ENCODE measurements at regions not wholly inside any gene's neighbourhood (a gene's known extent, or its start where the extent isn't known, plus 50 kb on each side); places are given as distances from the start of the nearest gene placed in this dataset.
A peak's percentile ranks its signal among the peaks of the same experiment; 100 is the strongest.
"Not testable (repeated sequence)": the region's sequence is repeated elsewhere in the genome, so short reads cannot be mapped to it uniquely, and the experiment has no call there.

- H3K4me3 Mint-ChIP-seq = no peak overlapping the region
- DNase-seq = no peak
- H3K27me3 Mint-ChIP-seq (ENCODE audit: low read depth) = no peaks in the 10 kb centered on the region
- H3K9me3 Mint-ChIP-seq = no peaks in the 10 kb centered on the region
- CTCF ChIA-PET = interaction anchor here (2.4 kb wide), 1 partner anchor 247 kb away, joined by 14 read pairs; no protein-coding TSS in a partner anchor
- peaks cover 1% of the 10 kb centered on the region for H3K4me1 Mint-ChIP-seq (ENCODE audit: low read depth)
- intact Hi-C loops (cut with micrococcal nuclease) = loop anchor here (5.0 kb wide), 2 partner anchors 42 to 333 kb away; no protein-coding TSS in a partner anchor
- H3K27ac Mint-ChIP-seq = no peak overlapping the region
- H3K36me3 Mint-ChIP-seq (ENCODE audit: low read depth) = no peaks in the 10 kb centered on the region
These were observed 98.7 kb downstream of the PHETA1 start for GRCh38 chr12:111270239-111270638.

GRCh38 chr12:111269718-111270117, 99.2 kb downstream of the PHETA1 start:
- no peak overlapping the region for H3K4me3 Mint-ChIP-seq
- CTCF ChIA-PET = interaction anchor here (0.9 to 1.4 kb wide), 2 partner anchors 18 to 26 kb away, joined by 3 read pairs; no protein-coding TSS in a partner anchor
- H3K27ac Mint-ChIP-seq = no peak overlapping the region
- H3K9me3 Mint-ChIP-seq = no peaks in the 10 kb centered on the region
- DNase-seq = no peak
- no peaks in the 10 kb centered on the region for H3K27me3 Mint-ChIP-seq (ENCODE audit: low read depth)
- peaks cover 1% of the 10 kb centered on the region for H3K4me1 Mint-ChIP-seq (ENCODE audit: low read depth)
- H3K36me3 Mint-ChIP-seq (ENCODE audit: low read depth) = no peaks in the 10 kb centered on the region
- intact Hi-C loops (cut with micrococcal nuclease) = loop anchor here (5.0 kb wide), 2 partner anchors 43 to 332 kb away; no protein-coding TSS in a partner anchor

- Mint-ChIP-seq H3K27ac (no peak overlapping the region), H3K4me3 (no peak overlapping the region), H3K27me3 (ENCODE audit: low read depth) (no peaks in the 10 kb centered on the region), H3K4me1 (ENCODE audit: low read depth) (peaks cover 1% of the 10 kb centered on the region), H3K36me3 (ENCODE audit: low read depth) (no peaks in the 10 kb centered on the region), H3K9me3 (no peaks in the 10 kb centered on the region)
- CTCF ChIA-PET = interaction anchor here (0.6 to 3.8 kb wide), 10 partner anchors 10 to 853 kb away, joined by 3 to 19 read pairs (median 3); no protein-coding TSS in a partner anchor
- intact Hi-C loops (cut with micrococcal nuclease) = no loop called here
- DNase-seq = peak; percentile 35
These were observed 99.9 kb downstream of the PHETA1 start for GRCh38 chr12:111268738-111269572.

- intact Hi-C loops (cut with micrococcal nuclease) = no loop called here
- DNase-seq = no peak
- H3K4me1 Mint-ChIP-seq (ENCODE audit: low read depth) = no peaks in the 10 kb centered on the region
- H3K36me3 Mint-ChIP-seq (ENCODE audit: low read depth) = no peaks in the 10 kb centered on the region
- H3K4me3 Mint-ChIP-seq = no peak overlapping the region
- H3K27ac Mint-ChIP-seq = no peak overlapping the region
- no peaks in the 10 kb centered on the region for H3K27me3 Mint-ChIP-seq (ENCODE audit: low read depth)
- CTCF ChIA-PET = interaction anchor here (0.6 to 3.8 kb wide), 5 partner anchors 9 to 51 kb away, joined by 3 to 19 read pairs (median 3); no protein-coding TSS in a partner anchor
- no peaks in the 10 kb centered on the region for H3K9me3 Mint-ChIP-seq
These were observed 101.8 kb downstream of the PHETA1 start for GRCh38 chr12:111267144-111267543.

- no peak overlapping the region for H3K4me3 Mint-ChIP-seq
- no peaks in the 10 kb centered on the region for H3K9me3 Mint-ChIP-seq
- H3K27me3 Mint-ChIP-seq (ENCODE audit: low read depth) = no peaks in the 10 kb centered on the region
- intact Hi-C loops (cut with micrococcal nuclease) = no loop called here
- no peak for DNase-seq
- H3K27ac Mint-ChIP-seq = no peak overlapping the region
- no peaks in the 10 kb centered on the region for H3K4me1 Mint-ChIP-seq (ENCODE audit: low read depth)
- H3K36me3 Mint-ChIP-seq (ENCODE audit: low read depth) = no peaks in the 10 kb centered on the region
- CTCF ChIA-PET = interaction anchor here (1.0 kb wide), 1 partner anchor 12 kb away, joined by 5 read pairs; no protein-coding TSS in a partner anchor
These were observed 106.8 kb downstream of the PHETA1 start for GRCh38 chr12:111261911-111262676.

GRCh38 chr12:111260732-111261131, 108.2 kb downstream of the PHETA1 start:
- intact Hi-C loops (cut with micrococcal nuclease) = no loop called here
- H3K27ac Mint-ChIP-seq = no peak overlapping the region
- no peak for DNase-seq
- no peaks in the 10 kb centered on the region for H3K36me3 Mint-ChIP-seq (ENCODE audit: low read depth)
- H3K4me1 Mint-ChIP-seq (ENCODE audit: low read depth) = no peaks in the 10 kb centered on the region
- no peaks in the 10 kb centered on the region for H3K9me3 Mint-ChIP-seq
- H3K27me3 Mint-ChIP-seq (ENCODE audit: low read depth) = no peaks in the 10 kb centered on the region
- CTCF ChIA-PET = interaction anchor here (1.0 kb wide), 1 partner anchor 11 kb away, joined by 4 read pairs; no protein-coding TSS in a partner anchor
- no peak overlapping the region for H3K4me3 Mint-ChIP-seq

- Mint-ChIP-seq H3K9me3 (no peaks in the 10 kb centered on the region), H3K27ac (no peak overlapping the region), H3K36me3 (ENCODE audit: low read depth) (no peaks in the 10 kb centered on the region), H3K4me3 (no peak overlapping the region), H3K27me3 (ENCODE audit: low read depth) (no peaks in the 10 kb centered on the region), H3K4me1 (ENCODE audit: low read depth) (no peaks in the 10 kb centered on the region)
- no peak for DNase-seq
- CTCF ChIA-PET = interaction anchor here (0.6 to 1.7 kb wide), 4 partner anchors 14 to 53 kb away, joined by 3 to 4 read pairs (median 4); no protein-coding TSS in a partner anchor
- intact Hi-C loops (cut with micrococcal nuclease) = no loop called here
These were observed 109.7 kb downstream of the PHETA1 start for GRCh38 chr12:111259231-111259630.

- H3K36me3 Mint-ChIP-seq (ENCODE audit: low read depth); H3K27me3 Mint-ChIP-seq (ENCODE audit: low read depth); DNase-seq; H3K27ac Mint-ChIP-seq; intact Hi-C loops (cut with micrococcal nuclease); H3K9me3 Mint-ChIP-seq; H3K4me3 Mint-ChIP-seq; H3K4me1 Mint-ChIP-seq (ENCODE audit: low read depth); CTCF ChIA-PET: not testable (repeated sequence)
These were observed 110.8 kb downstream of the PHETA1 start for GRCh38 chr12:111258081-111258480.

- no peaks in the 10 kb centered on the region for H3K9me3 Mint-ChIP-seq
- H3K4me3 Mint-ChIP-seq = no peak overlapping the region
- H3K36me3 Mint-ChIP-seq (ENCODE audit: low read depth) = no peaks in the 10 kb centered on the region
- H3K4me1 Mint-ChIP-seq (ENCODE audit: low read depth) = no peaks in the 10 kb centered on the region
- CTCF ChIA-PET = no interaction called here
- no peaks in the 10 kb centered on the region for H3K27me3 Mint-ChIP-seq (ENCODE audit: low read depth)
- intact Hi-C loops (cut with micrococcal nuclease) = no loop called here
- H3K27ac Mint-ChIP-seq = no peak overlapping the region
- DNase-seq = no peak
These were observed 111.4 kb downstream of the PHETA1 start for GRCh38 chr12:111257435-111257902.

GRCh38 chr12:111256629-111257434, 112.1 kb downstream of the PHETA1 start:
- no peak for DNase-seq
- H3K9me3 Mint-ChIP-seq = no peaks in the 10 kb centered on the region
- no peaks in the 10 kb centered on the region for H3K36me3 Mint-ChIP-seq (ENCODE audit: low read depth)
- H3K27ac Mint-ChIP-seq = no peak overlapping the region
- CTCF ChIA-PET = no interaction called here
- H3K27me3 Mint-ChIP-seq (ENCODE audit: low read depth) = no peaks in the 10 kb centered on the region
- intact Hi-C loops (cut with micrococcal nuclease) = no loop called here
- H3K4me1 Mint-ChIP-seq (ENCODE audit: low read depth) = no peaks in the 10 kb centered on the region
- no peak overlapping the region for H3K4me3 Mint-ChIP-seq

GRCh38 chr12:111255261-111255660, 113.6 kb downstream of the PHETA1 start:
- Mint-ChIP-seq H3K27ac (no peak overlapping the region), H3K27me3 (ENCODE audit: low read depth) (no peaks in the 10 kb centered on the region), H3K4me3 (no peak overlapping the region), H3K4me1 (ENCODE audit: low read depth) (no peaks in the 10 kb centered on the region), H3K36me3 (ENCODE audit: low read depth) (no peaks in the 10 kb centered on the region), H3K9me3 (no peaks in the 10 kb centered on the region)
- intact Hi-C loops (cut with micrococcal nuclease) = no loop called here
- no peak for DNase-seq
- CTCF ChIA-PET = interaction anchor here (1.1 kb wide), 1 partner anchor 18 kb away, joined by 3 read pairs; no protein-coding TSS in a partner anchor

- intact Hi-C loops (cut with micrococcal nuclease) = no loop called here
- no peak overlapping the region for H3K27ac Mint-ChIP-seq
- CTCF ChIA-PET = no interaction called here
- no peaks in the 10 kb centered on the region for H3K27me3 Mint-ChIP-seq (ENCODE audit: low read depth)
- no peaks in the 10 kb centered on the region for H3K4me1 Mint-ChIP-seq (ENCODE audit: low read depth)
- no peak overlapping the region for H3K4me3 Mint-ChIP-seq
- DNase-seq = no peak
- H3K9me3 Mint-ChIP-seq = no peaks in the 10 kb centered on the region
- H3K36me3 Mint-ChIP-seq (ENCODE audit: low read depth) = no peaks in the 10 kb centered on the region
These were observed 114.8 kb downstream of the PHETA1 start for GRCh38 chr12:111254106-111254505.

Data from activated naive CD4-positive, alpha-beta T cell treated with anti-CD3 and anti-CD28 coated beads for 36 hours (primary cell).